NCI-H526 treated with DMSO at 0.1 percent for 48 hours (cell line): ENCODE measurements at regions not wholly inside any gene's neighbourhood (a gene's known extent, or its start where the extent isn't known, plus 50 kb on each side); places are given as distances from the start of the nearest gene placed in this dataset.
A peak's percentile ranks its signal among the peaks of the same experiment; 100 is the strongest.

Experiments
- DNase-seq: peaks from one replicate; lab custom pipeline; 2025; lab: John Stamatoyannopoulos, UW

GRCh38 chr2:9756692-9757250, 86.5 kb upstream of the TAF1B start:
- no peak for DNase-seq

- no peak for DNase-seq
These were observed 85.6 kb upstream of the TAF1B start for GRCh38 chr2:9757501-9758264.

- DNase-seq = no peak
These were observed 84.5 kb upstream of the TAF1B start for GRCh38 chr2:9758741-9759140.

- no peak for DNase-seq
These were observed 83.0 kb upstream of the TAF1B start for GRCh38 chr2:9760069-9760901.

- no peak for DNase-seq
These were observed 82.4 kb upstream of the TAF1B start for GRCh38 chr2:9760902-9761228.

GRCh38 chr2:9761577-9761976, 81.7 kb upstream of the TAF1B start:
- DNase-seq = no peak

GRCh38 chr2:9762164-9762563, 81.1 kb upstream of the TAF1B start:
- no peak for DNase-seq

- no peak for DNase-seq
These were observed 80.3 kb upstream of the TAF1B start for GRCh38 chr2:9762941-9763340.

GRCh38 chr2:9763356-9764152, 79.7 kb upstream of the TAF1B start:
- no peak for DNase-seq

GRCh38 chr2:9764153-9764778, 79.0 kb upstream of the TAF1B start:
- no peak for DNase-seq

GRCh38 chr2:9765611-9766531, 77.4 kb upstream of the TAF1B start:
- DNase-seq = no peak

GRCh38 chr2:9767656-9768281, 75.5 kb upstream of the TAF1B start:
- DNase-seq = no peak

- DNase-seq = peak; percentile 67
These were observed 74.9 kb upstream of the TAF1B start for GRCh38 chr2:9768388-9768787.

GRCh38 chr2:9769171-9770005, 73.9 kb upstream of the TAF1B start:
- no peak for DNase-seq

- no peak for DNase-seq
These were observed 73.3 kb upstream of the TAF1B start for GRCh38 chr2:9770006-9770307.

- peak; percentile 49 for DNase-seq
These were observed 72.8 kb upstream of the TAF1B start for GRCh38 chr2:9770308-9771100.

GRCh38 chr2:9771101-9771449, 72.2 kb upstream of the TAF1B start:
- DNase-seq = no peak

- DNase-seq = no peak
These were observed 71.7 kb upstream of the TAF1B start for GRCh38 chr2:9771481-9772017.
